GM23248 (cell line): ENCODE measurements at regions not wholly inside any gene's neighbourhood (a gene's known extent, or its start where the extent isn't known, plus 50 kb on each side); places are given as distances from the start of the nearest gene placed in this dataset.

ENCODE experiments used
- DNase-seq: peaks from one replicate; pipeline ENCODE4 v3.0.0-alpha.2; 2015
- H2AFZ ChIP-seq: fragments of 200-600 bp; sonication (generic); 2 replicates; pipeline ENCODE4 v1.6.1; 2016; ENCODE audit warnings: antibody characterized with exemption
- H3F3A ChIP-seq: fragments of 200-600 bp; sonication (generic); 2 replicates; pipeline ENCODE4 v1.6.1; 2016; ENCODE audit warnings: mild to moderate bottlenecking, antibody characterized with exemption, mixed run types; ENCODE audit not compliant: insufficient read depth
- H3K27ac ChIP-seq: fragments of 200-600 bp; sonication (generic); 2 replicates; pipeline ENCODE4 v1.5.1; 2016; ENCODE audit warnings: mild to moderate bottlenecking
- H3K27me3 ChIP-seq: fragments of 200-600 bp; sonication (generic); replicated peaks from 2 replicates; pipeline ENCODE4 v1.6.1; 2016; ENCODE audit warnings: mild to moderate bottlenecking; ENCODE audit not compliant: insufficient read depth
- H3K36me3 ChIP-seq: fragments of 200-600 bp; sonication (generic); 2 replicates; pipeline ENCODE4 v1.6.1; 2016; ENCODE audit warnings: low read depth, mild to moderate bottlenecking
- H3K4me1 ChIP-seq: fragments of 200-600 bp; sonication (generic); 2 replicates; pipeline ENCODE4 v1.6.1; 2016; ENCODE audit warnings: mild to moderate bottlenecking; ENCODE audit not compliant: insufficient read depth
- H3K4me2 ChIP-seq: fragments of 200-600 bp; sonication (generic); one replicate; pipeline ENCODE4 v1.6.1; 2016; ENCODE audit warnings: mild to moderate bottlenecking; ENCODE audit not compliant: unreplicated experiment
- H3K4me3 ChIP-seq: fragments of 200-600 bp; sonication (generic); 2 replicates; pipeline ENCODE4 v1.5.1; 2016; ENCODE audit warnings: mild to moderate bottlenecking
- H3K79me2 ChIP-seq: fragments of 200-600 bp; sonication (generic); 2 replicates; pipeline ENCODE4 v1.6.1; 2016; ENCODE audit warnings: mild to moderate bottlenecking; ENCODE audit not compliant: insufficient read depth
- H3K9ac ChIP-seq: fragments of 200-600 bp; sonication (generic); 2 replicates; pipeline ENCODE4 v1.6.1; 2016; ENCODE audit warnings: mild to moderate bottlenecking
- H3K9me2 ChIP-seq: fragments of 200-600 bp; sonication (generic); 2 replicates; pipeline ENCODE4 v1.6.1; 2016; ENCODE audit warnings: mixed run types, mild to moderate bottlenecking, moderate library complexity; ENCODE audit not compliant: insufficient read depth
- H3K9me3 ChIP-seq: fragments of 200-600 bp; sonication (generic); one replicate; pipeline ENCODE4 v1.6.1; 2017; ENCODE audit warnings: low read depth
- H4K20me1 ChIP-seq: fragments of 200-600 bp; sonication (generic); 2 replicates; pipeline ENCODE4 v1.6.0; 2016; ENCODE audit not compliant: insufficient read depth
- EZH2 ChIP-seq: fragments of 200-600 bp; sonication (generic); IDR thresholded peaks from 2 replicates; pipeline ENCODE4 v1.6.1; 2018; ENCODE audit warnings: antibody characterized with exemption, mild to moderate bottlenecking; ENCODE audit not compliant: insufficient read depth, poor library complexity, severe bottlenecking
- EZH2phosphoT487 ChIP-seq: fragments of 200-600 bp; sonication (generic); IDR thresholded peaks from 2 replicates; pipeline ENCODE4 v1.6.1; 2018; ENCODE audit warnings: antibody characterized with exemption, moderate library complexity, mild to moderate bottlenecking, low read depth; ENCODE audit not compliant: insufficient read depth
- WGBS, 2 experiments: methylation state at CpG; one replicate each; pipeline ENCODE4 v1.1.6; 2015 to 2017; ENCODE audit warnings: low lambda C conversion rate in 2 of 2, low coverage in 1 of 2; ENCODE audit errors: missing lambda C conversion rate in 2 of 2; 5-methylcytosine and 5-hydroxymethylcytosine counted together
- in situ Hi-C: fragments of 300-500 bp; cut with MboI; formaldehyde crosslinking; loops from 2 replicates; pipeline ENCODE4 v1.15.0; 2020

DNA sequence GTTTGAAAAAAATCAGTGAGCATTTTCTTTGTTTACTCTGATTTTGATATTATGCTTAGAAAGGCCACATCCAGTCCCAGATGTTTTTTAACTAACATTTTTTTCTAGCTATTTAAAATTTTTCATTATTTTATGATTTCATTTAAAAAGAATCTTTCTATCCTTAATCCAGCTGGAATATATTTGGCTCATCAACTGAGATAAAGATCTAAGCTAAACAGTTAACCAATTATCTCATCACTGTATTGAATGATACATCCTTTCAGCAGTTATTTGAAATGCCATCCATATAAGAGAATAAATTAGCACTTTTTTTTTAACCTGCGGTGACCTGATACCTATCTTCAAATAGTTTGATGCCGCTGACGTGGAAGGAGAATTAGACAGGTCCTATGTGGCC lies 245.5 kb upstream of the COPS8 start:
- H3K9me3 ChIP-seq: no peaks in the 10 kb centered on the region
- H3K36me3 ChIP-seq: no peaks in the 10 kb centered on the region
- no peak overlapping the region for H3K27ac ChIP-seq
- no peaks in the 10 kb centered on the region for H3K9me2 ChIP-seq
- no peak overlapping the region for H2AFZ ChIP-seq
- 0 out of 2 replicates have a peak, but pooled peaks have one; percentile 64 for TF ChIP-seq EZH2phosphoT487
- TF ChIP-seq EZH2: no peak
- no peak overlapping the region for H3K4me3 ChIP-seq
- H3K4me2 ChIP-seq: no peak overlapping the region
- no peaks in the 10 kb centered on the region for H3F3A ChIP-seq
- peak; percentile 28 for DNase-seq
- no peak overlapping the region for H3K9ac ChIP-seq
- H3K79me2 ChIP-seq: no peaks in the 10 kb centered on the region
- no peaks in the 10 kb centered on the region for H4K20me1 ChIP-seq
- peaks cover 32% of the 10 kb centered on the region for H3K27me3 ChIP-seq
- WGBS, 2 experiments: 65 to 73% methylated on average over 3 of the region's 3 CpGs
- H3K4me1 ChIP-seq: peaks cover 9% of the 10 kb centered on the region; the same call in 1 of the 2 replicates
- in situ Hi-C loops: no loop called here

DNA sequence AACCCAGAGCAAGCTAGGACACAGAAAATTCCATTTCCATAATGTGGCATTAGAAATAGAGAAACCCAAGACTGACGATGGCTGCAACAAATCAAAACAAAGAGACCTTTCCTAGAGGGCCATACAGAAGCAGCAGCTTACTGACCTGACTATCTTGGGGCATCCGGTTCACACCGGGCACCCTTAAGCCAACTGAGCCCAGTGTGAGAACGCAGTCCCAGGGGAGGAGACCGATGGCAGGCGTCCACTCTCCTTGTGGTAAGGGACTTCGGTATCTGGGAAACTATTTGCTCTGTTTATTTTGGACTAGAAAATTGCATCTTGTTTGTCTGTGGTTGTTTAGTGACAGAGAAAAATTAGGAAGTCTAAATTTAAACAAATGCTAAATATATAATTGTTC lies 244.8 kb upstream of the COPS8 start:
- H3K36me3 ChIP-seq: no peaks in the 10 kb centered on the region
- H3K4me1 ChIP-seq: peaks cover 9% of the 10 kb centered on the region; the same call in 1 of the 2 replicates
- no peaks in the 10 kb centered on the region for H3K9me3 ChIP-seq
- H3K27me3 ChIP-seq: peaks cover 32% of the 10 kb centered on the region
- in situ Hi-C loops: no loop called here
- H3K79me2 ChIP-seq: no peaks in the 10 kb centered on the region
- no peaks in the 10 kb centered on the region for H4K20me1 ChIP-seq
- WGBS, 2 experiments: 86 to 92% methylated on average over 7 of the region's 7 CpGs
- no peak for DNase-seq
- no peak overlapping the region for H3K4me2 ChIP-seq
- H3K9me2 ChIP-seq: no peaks in the 10 kb centered on the region
- H3K4me3 ChIP-seq: no peak overlapping the region
- no peak overlapping the region for H3K27ac ChIP-seq
- H3F3A ChIP-seq: no peaks in the 10 kb centered on the region
- no peak overlapping the region for H3K9ac ChIP-seq
- H2AFZ ChIP-seq: no peak overlapping the region
- no peak for TF ChIP-seq EZH2phosphoT487
- no peak for TF ChIP-seq EZH2

DNA sequence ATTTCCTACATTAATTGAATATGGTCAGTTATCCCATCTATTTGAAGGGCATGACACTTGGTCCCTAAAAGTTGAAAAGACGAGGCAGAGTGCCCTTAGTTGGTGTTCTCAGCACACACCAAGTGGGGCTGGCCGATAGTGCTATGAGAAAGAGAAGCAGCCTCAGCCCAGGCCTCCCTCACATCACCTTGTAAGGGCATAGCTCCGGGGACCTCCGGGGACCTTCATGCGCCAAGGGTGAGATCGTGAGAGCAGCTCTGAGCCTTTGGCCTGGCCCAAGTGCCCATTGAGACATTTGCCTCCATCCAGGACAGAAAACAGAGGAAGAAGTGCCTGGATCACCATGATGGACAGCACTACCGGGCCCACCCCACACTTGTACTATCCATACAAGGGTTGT lies 244.3 kb upstream of the COPS8 start:
- Histone ChIP-seq H3F3A (no peaks in the 10 kb centered on the region), H3K4me1 (peaks cover 9% of the 10 kb centered on the region; the same call in 1 of the 2 replicates), H3K27ac (no peak overlapping the region), H3K9me3 (no peaks in the 10 kb centered on the region), H3K27me3 (peaks cover 30% of the 10 kb centered on the region), H3K4me2 (no peak overlapping the region), H3K9ac (no peak overlapping the region), H3K4me3 (no peak overlapping the region), H3K36me3 (no peaks in the 10 kb centered on the region), H3K9me2 (no peaks in the 10 kb centered on the region), H4K20me1 (no peaks in the 10 kb centered on the region), H3K79me2 (no peaks in the 10 kb centered on the region), H2AFZ (no peak overlapping the region)
- in situ Hi-C loops: no loop called here
- DNase-seq: no peak
- TF ChIP-seq EZH2: no peak
- TF ChIP-seq EZH2phosphoT487: no peak
- WGBS, 2 experiments: 86 to 89% methylated on average over 7 of the region's 7 CpGs

DNA sequence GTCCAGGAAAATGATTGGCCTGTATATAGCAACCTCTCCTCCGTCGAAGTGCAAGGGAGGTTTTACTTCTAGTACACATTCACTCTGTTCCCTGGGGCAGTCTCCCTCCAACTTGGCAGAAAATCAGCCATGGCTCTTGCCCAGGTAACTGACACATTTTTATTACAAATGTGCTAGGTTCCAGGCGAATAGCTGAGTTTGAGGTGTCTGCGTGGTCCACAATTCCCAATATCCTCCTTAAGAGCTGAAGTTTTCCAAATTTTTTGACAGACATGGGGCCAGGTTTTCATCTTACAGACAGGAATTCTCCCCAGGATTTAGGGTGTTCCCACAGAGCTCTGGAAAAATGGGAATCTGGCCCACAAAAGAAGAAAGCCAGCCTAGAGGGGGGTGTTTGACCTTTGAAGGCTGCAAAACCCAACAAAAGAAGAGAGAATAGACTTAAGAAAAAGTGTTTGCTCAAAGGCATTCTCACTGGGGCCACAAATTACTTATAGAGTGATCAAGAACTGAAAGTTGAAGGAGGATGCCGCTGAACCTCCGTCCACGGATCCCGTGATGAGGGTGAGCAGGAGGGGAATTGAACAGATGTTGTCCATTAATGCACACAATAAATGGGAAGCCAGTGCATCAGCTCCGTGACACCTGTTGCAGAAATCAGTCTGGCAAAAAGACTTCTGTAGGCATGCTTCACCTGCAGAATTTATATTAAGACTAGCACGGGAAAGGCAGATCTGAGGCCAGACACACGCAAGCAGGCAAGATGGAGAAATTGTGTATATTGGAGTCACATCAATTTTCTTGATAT lies 242.3 kb upstream of the COPS8 start:
- DNase-seq: no peak
- Histone ChIP-seq H3K9me3 (no peaks in the 10 kb centered on the region), H3K79me2 (no peaks in the 10 kb centered on the region), H4K20me1 (no peaks in the 10 kb centered on the region), H3K9ac (no peak overlapping the region), H3K27ac (no peak overlapping the region), H3K36me3 (no peaks in the 10 kb centered on the region), H2AFZ (no peak overlapping the region), H3K27me3 (peaks cover 18% of the 10 kb centered on the region), H3F3A (no peaks in the 10 kb centered on the region), H3K4me3 (no peak overlapping the region), H3K9me2 (no peaks in the 10 kb centered on the region), H3K4me1 (peaks cover 9% of the 10 kb centered on the region; the same call in 1 of the 2 replicates), H3K4me2 (no peak overlapping the region)
- no peak for TF ChIP-seq EZH2
- TF ChIP-seq EZH2phosphoT487: no peak
- WGBS, 2 experiments: 78 to 82% methylated on average over 11 of the region's 11 CpGs
- in situ Hi-C loops: no loop called here
